Type B pancreatic cell (in vitro differentiated cells): ENCODE measurements at regions not wholly inside any gene's neighbourhood (a gene's known extent, or its start where the extent isn't known, plus 50 kb on each side); places are given as distances from the start of the nearest gene placed in this dataset.

Source experiments
- DNase-seq: peaks from one replicate; pipeline ENCODE4 v3.0.0; 2021; ENCODE audit warnings: mixed read lengths; ENCODE audit not compliant: unreplicated experiment; ENCODE audit errors: extremely low spot score
- H3K27ac Mint-ChIP-seq: 2 replicates; pipeline ENCODE4 v1.8.0; 2021; ENCODE audit warnings: mild to moderate bottlenecking, mixed read lengths
- H3K27me3 Mint-ChIP-seq: 2 replicates; pipeline ENCODE4 v1.8.0; 2021; ENCODE audit warnings: mixed read lengths
- H3K36me3 Mint-ChIP-seq: 2 replicates; pipeline ENCODE4 v1.8.0; 2021; ENCODE audit warnings: mixed read lengths
- H3K4me1 Mint-ChIP-seq: one replicate; pipeline ENCODE4 v1.8.0; 2021; ENCODE audit warnings: mixed read lengths; ENCODE audit not compliant: unreplicated experiment
- H3K4me3 Mint-ChIP-seq: 2 replicates; pipeline ENCODE4 v1.8.0; 2021; ENCODE audit warnings: mild to moderate bottlenecking, mixed read lengths
- H3K9me3 Mint-ChIP-seq: 2 replicates; pipeline ENCODE4 v1.8.0; 2021; ENCODE audit warnings: mixed read lengths
- TF ChIP-seq, protein P1 (sequence below): fragments of 200-600 bp; sonication (generic); conservative IDR thresholded peaks from 2 replicates; pipeline ENCODE4 v1.5.0; 2021; ENCODE audit warnings: antibody characterized with exemption, mild to moderate bottlenecking

DNA sequence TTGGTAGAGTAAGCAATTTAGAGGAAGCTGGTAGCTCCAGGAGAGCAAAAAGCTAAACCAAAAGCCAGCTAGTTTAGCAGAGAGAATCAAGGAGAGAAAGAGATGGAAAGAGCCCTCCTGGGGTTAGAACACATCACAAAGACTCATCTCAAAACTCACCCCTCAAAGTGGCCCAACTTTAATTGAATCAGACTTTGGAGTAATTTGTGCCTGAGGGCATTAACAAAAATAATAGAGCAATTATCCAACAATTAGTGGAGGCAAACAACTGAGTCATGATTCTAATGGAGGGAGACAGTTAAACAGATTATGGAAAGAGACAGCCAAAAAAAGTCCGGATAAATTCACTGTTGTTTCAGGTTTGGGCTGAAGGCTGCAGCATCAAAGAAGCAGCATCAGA is 417.4 kb downstream of the KCNJ3 start:
- no peak for DNase-seq
- no peak overlapping the region for H3K4me3 Mint-ChIP-seq
- no peaks in the 10 kb centered on the region for H3K9me3 Mint-ChIP-seq
- TF ChIP-seq, protein P1, sequence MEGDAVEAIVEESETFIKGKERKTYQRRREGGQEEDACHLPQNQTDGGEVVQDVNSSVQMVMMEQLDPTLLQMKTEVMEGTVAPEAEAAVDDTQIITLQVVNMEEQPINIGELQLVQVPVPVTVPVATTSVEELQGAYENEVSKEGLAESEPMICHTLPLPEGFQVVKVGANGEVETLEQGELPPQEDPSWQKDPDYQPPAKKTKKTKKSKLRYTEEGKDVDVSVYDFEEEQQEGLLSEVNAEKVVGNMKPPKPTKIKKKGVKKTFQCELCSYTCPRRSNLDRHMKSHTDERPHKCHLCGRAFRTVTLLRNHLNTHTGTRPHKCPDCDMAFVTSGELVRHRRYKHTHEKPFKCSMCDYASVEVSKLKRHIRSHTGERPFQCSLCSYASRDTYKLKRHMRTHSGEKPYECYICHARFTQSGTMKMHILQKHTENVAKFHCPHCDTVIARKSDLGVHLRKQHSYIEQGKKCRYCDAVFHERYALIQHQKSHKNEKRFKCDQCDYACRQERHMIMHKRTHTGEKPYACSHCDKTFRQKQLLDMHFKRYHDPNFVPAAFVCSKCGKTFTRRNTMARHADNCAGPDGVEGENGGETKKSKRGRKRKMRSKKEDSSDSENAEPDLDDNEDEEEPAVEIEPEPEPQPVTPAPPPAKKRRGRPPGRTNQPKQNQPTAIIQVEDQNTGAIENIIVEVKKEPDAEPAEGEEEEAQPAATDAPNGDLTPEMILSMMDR: no peak
- H3K4me1 Mint-ChIP-seq: no peaks in the 10 kb centered on the region
- no peaks in the 10 kb centered on the region for H3K36me3 Mint-ChIP-seq
- H3K27me3 Mint-ChIP-seq: no peaks in the 10 kb centered on the region
- no peak overlapping the region for H3K27ac Mint-ChIP-seq

DNA sequence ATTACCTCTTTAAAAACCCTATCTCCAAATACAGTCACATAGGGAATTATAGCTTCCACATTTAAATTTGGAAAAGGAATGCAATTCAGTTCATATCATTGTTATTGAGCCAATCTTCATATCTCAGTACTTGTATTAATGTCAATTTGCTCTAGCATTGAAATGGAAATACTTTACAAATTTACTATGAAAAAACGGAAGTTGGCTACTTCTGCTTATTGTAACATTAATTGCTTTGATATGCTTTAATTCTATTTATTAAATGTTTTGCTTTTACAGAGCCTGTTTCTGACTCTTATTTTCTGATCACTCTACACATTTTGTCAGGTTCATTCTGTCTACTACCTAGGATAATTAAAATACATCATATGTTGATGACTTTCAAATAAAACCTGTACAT is 412.6 kb downstream of the KCNJ3 start:
- Mint-ChIP-seq H3K4me1 (no peaks in the 10 kb centered on the region), H3K4me3 (no peak overlapping the region), H3K36me3 (no peaks in the 10 kb centered on the region), H3K27ac (no peak overlapping the region), H3K9me3 (no peaks in the 10 kb centered on the region), H3K27me3 (no peaks in the 10 kb centered on the region)
- TF ChIP-seq, protein P1: no peak
- no peak for DNase-seq

DNA sequence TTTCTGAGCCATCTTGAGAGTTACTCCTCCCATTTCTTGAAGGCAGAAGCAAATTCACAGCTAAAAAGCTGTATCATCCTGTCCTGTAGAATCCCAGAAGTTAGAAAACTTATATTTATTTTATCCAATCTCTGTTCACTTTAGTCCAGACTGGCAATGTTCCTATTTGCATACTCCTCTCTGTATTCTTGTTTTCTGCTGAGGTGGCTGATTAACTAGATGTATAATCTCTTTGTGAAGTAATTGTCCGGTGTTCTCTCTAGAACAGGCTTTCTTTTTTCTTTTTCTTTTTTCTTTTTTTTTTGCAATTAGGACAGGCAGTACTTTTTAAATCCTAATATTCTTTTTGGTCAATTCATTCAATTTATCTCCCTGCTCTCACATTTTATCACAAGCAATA is 411.0 kb downstream of the KCNJ3 start:
- H3K27me3 Mint-ChIP-seq: no peaks in the 10 kb centered on the region
- H3K27ac Mint-ChIP-seq: no peak overlapping the region
- no peaks in the 10 kb centered on the region for H3K36me3 Mint-ChIP-seq
- H3K9me3 Mint-ChIP-seq: no peaks in the 10 kb centered on the region
- TF ChIP-seq, protein P1: no peak
- DNase-seq: no peak
- no peak overlapping the region for H3K4me3 Mint-ChIP-seq
- H3K4me1 Mint-ChIP-seq: no peaks in the 10 kb centered on the region

DNA sequence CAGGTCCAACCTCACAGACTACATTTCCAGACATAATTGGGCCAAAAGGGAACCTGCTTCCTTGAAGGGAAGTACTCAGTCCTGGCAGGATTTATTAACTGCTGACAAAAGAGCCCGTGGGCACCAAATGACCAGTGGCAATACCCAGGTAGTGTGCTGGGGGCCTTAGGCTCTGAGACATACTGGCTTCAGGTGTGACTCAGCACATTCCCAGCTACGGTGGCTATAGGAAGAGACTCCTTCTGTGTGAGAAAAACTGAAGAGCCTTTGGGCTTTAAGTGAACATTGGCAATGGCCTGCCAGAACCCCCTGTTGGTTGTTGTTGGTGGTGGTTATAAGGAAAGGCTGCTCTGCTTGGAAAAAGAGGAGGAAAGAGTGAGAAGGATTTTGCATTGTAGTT is 401.8 kb downstream of the KCNJ3 start:
- no peaks in the 10 kb centered on the region for H3K27me3 Mint-ChIP-seq
- TF ChIP-seq, protein P1: no peak
- H3K36me3 Mint-ChIP-seq: no peaks in the 10 kb centered on the region
- no peak overlapping the region for H3K4me3 Mint-ChIP-seq
- peaks cover 12% of the 10 kb centered on the region for H3K9me3 Mint-ChIP-seq
- DNase-seq: no peak
- H3K27ac Mint-ChIP-seq: no peak overlapping the region
- peaks cover 6% of the 10 kb centered on the region for H3K4me1 Mint-ChIP-seq

DNA sequence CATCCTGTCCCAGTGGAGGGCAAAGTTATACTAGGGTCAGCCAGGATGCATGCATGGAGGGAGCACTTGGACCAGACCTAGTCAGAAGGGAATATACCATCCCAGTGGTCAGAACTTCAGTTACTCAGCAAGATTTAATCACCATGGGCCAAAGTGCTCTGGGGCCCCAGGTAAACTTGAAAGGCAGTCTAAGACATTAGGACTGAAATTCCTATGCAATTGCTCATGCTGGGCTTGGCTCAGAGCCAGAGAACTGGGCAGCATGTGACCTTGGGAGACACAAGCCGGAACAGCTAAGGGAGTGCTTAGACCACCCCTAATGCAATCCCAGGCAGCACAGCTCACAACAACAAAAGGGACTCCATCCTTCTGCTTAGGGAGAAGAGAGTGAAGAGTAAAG is 401.3 kb downstream of the KCNJ3 start:
- peaks cover 12% of the 10 kb centered on the region for H3K9me3 Mint-ChIP-seq
- no peaks in the 10 kb centered on the region for H3K27me3 Mint-ChIP-seq
- H3K27ac Mint-ChIP-seq: no peak overlapping the region
- no peaks in the 10 kb centered on the region for H3K36me3 Mint-ChIP-seq
- TF ChIP-seq, protein P1: no peak
- no peak overlapping the region for H3K4me3 Mint-ChIP-seq
- DNase-seq: no peak
- peaks cover 6% of the 10 kb centered on the region for H3K4me1 Mint-ChIP-seq

DNA sequence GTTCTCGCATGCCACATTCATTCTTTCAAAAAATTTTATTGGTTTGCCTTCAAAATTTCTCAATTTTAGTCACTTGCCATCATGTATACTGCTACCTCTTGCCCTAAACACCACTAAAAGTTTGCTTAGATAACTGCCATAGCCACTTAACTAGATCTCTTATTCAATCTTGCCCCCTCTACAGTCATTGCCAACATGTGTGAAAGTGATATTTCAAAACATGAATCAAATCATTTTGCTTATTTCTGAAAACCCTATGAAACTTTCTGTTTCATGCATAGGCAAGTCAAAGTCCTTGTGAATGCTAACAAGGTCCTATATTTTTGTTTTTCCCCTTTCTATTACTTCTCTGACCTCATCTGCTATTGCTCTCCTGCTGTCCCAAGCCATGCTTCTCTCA is 397.1 kb downstream of the KCNJ3 start:
- H3K27me3 Mint-ChIP-seq: no peaks in the 10 kb centered on the region
- TF ChIP-seq, protein P1: no peak
- no peak for DNase-seq
- no peak overlapping the region for H3K4me3 Mint-ChIP-seq
- no peak overlapping the region for H3K27ac Mint-ChIP-seq
- peaks cover 6% of the 10 kb centered on the region for H3K4me1 Mint-ChIP-seq
- H3K36me3 Mint-ChIP-seq: no peaks in the 10 kb centered on the region
- peaks cover 5% of the 10 kb centered on the region for H3K9me3 Mint-ChIP-seq
